ENCODE measurements at regions not wholly inside any gene's neighbourhood (a gene's known extent, or its start where the extent isn't known, plus 50 kb on each side); places are given as distances from the start of the nearest gene placed in this dataset.

- no peak overlapping the region for H3K27ac ChIP-seq (ENCODE audit: low read length)
- H4K20me1 ChIP-seq (ENCODE audit: insufficient read depth, low read length), result no peaks in the 10 kb centered on the region
- H3K4me1 ChIP-seq (ENCODE audit: low read length), result no peaks in the 10 kb centered on the region
- no peaks in the 10 kb centered on the region for H3K27me3 ChIP-seq (ENCODE audit: low read depth, low read length)
- no peak overlapping the region for H2AFZ ChIP-seq (ENCODE audit: low read depth, low read length)
- H3K36me3 ChIP-seq (replicated peaks; ENCODE audit: low read depth, low read length), result no peaks in the 10 kb centered on the region
- no peak overlapping the region for H3K9ac ChIP-seq (ENCODE audit: low read length)
- TF ChIP-seq EZH2phosphoT487 (IDR thresholded peaks at IDR 0.05; ENCODE audit: low read depth), result no peak
- TF ChIP-seq CTCF (IDR thresholded peaks at IDR 0.05; ENCODE audit: low read depth, low read length), result no peak
- no peaks in the 10 kb centered on the region for H3K79me2 ChIP-seq (ENCODE audit: low read length)
- no peak overlapping the region for H3K4me2 ChIP-seq (ENCODE audit: low read length)
- no peaks in the 10 kb centered on the region for H3K9me3 ChIP-seq (ENCODE audit: insufficient read depth, low read length)
- H3K4me3 ChIP-seq (ENCODE audit: low read length), result no peak overlapping the region
These were observed 434.2 kb upstream of the MYT1L start for GRCh38 chr2:2765176-2765800.

DNA sequence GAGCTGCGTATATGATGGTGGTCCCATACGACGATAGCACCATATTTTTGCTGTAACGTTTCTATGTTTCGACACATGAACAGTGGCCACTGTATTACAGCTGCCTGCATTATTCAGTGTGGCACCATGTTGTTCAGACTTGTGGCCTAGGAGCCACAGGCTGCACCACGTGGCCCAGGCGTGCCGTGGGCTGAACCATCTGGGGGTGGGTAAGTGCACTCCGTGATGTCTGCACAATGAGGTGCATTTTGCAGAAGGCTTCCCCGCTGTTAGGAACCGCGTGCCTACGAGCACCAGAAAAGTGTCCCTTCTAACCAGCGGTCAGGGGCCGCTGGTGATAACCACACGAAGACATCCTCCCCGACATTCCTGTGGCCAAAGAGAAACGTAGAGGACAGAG, 433.7 kb upstream of the MYT1L start:
- Histone ChIP-seq H2AFZ (ENCODE audit: low read depth, low read length) (no peak overlapping the region), H3K79me2 (ENCODE audit: low read length) (no peaks in the 10 kb centered on the region), H3K9me3 (ENCODE audit: insufficient read depth, low read length) (no peaks in the 10 kb centered on the region), H3K4me3 (ENCODE audit: low read length) (no peak overlapping the region), H3K27ac (ENCODE audit: low read length) (no peak overlapping the region), H3K4me2 (ENCODE audit: low read length) (no peak overlapping the region), H3K9ac (ENCODE audit: low read length) (no peak overlapping the region), H3K27me3 (ENCODE audit: low read depth, low read length) (no peaks in the 10 kb centered on the region), H4K20me1 (ENCODE audit: insufficient read depth, low read length) (no peaks in the 10 kb centered on the region), H3K4me1 (ENCODE audit: low read length) (no peaks in the 10 kb centered on the region), H3K36me3 (replicated peaks; ENCODE audit: low read depth, low read length) (no peaks in the 10 kb centered on the region)
- no peak for TF ChIP-seq CTCF (IDR thresholded peaks at IDR 0.05; ENCODE audit: low read depth, low read length)
- TF ChIP-seq EZH2phosphoT487 (IDR thresholded peaks at IDR 0.05; ENCODE audit: low read depth), result no peak

- no peaks in the 10 kb centered on the region for H3K4me1 ChIP-seq (ENCODE audit: low read length)
- no peaks in the 10 kb centered on the region for H3K27me3 ChIP-seq (ENCODE audit: low read depth, low read length)
- H4K20me1 ChIP-seq (ENCODE audit: insufficient read depth, low read length), result no peaks in the 10 kb centered on the region
- H2AFZ ChIP-seq (ENCODE audit: low read depth, low read length), result no peak overlapping the region
- no peak overlapping the region for H3K27ac ChIP-seq (ENCODE audit: low read length)
- H3K9ac ChIP-seq (ENCODE audit: low read length), result no peak overlapping the region
- H3K79me2 ChIP-seq (ENCODE audit: low read length), result no peaks in the 10 kb centered on the region
- no peaks in the 10 kb centered on the region for H3K36me3 ChIP-seq (replicated peaks; ENCODE audit: low read depth, low read length)
- TF ChIP-seq CTCF (IDR thresholded peaks at IDR 0.05; ENCODE audit: low read depth, low read length) (no peak), EZH2phosphoT487 (IDR thresholded peaks at IDR 0.05; ENCODE audit: low read depth) (no peak)
- H3K4me2 ChIP-seq (ENCODE audit: low read length), result no peak overlapping the region
- no peak overlapping the region for H3K4me3 ChIP-seq (ENCODE audit: low read length)
- H3K9me3 ChIP-seq (ENCODE audit: insufficient read depth, low read length), result no peaks in the 10 kb centered on the region
These were observed 432.9 kb upstream of the MYT1L start for GRCh38 chr2:2764001-2764355.

- TF ChIP-seq EZH2phosphoT487 (IDR thresholded peaks at IDR 0.05; ENCODE audit: low read depth) (no peak), CTCF (IDR thresholded peaks at IDR 0.05; ENCODE audit: low read depth, low read length) (no peak)
- no peak overlapping the region for H3K4me3 ChIP-seq (ENCODE audit: low read length)
These were observed 432.4 kb upstream of the MYT1L start for GRCh38 chr2:2763351-2764000.

More at GRCh38 chr2:2763351-2764000, 432.4 kb upstream of the MYT1L start:
- H3K4me1 ChIP-seq (ENCODE audit: low read length), result no peaks in the 10 kb centered on the region
- H3K9me3 ChIP-seq (ENCODE audit: insufficient read depth, low read length), result no peaks in the 10 kb centered on the region
- no peaks in the 10 kb centered on the region for H3K27me3 ChIP-seq (ENCODE audit: low read depth, low read length)
- no peaks in the 10 kb centered on the region for H4K20me1 ChIP-seq (ENCODE audit: insufficient read depth, low read length)
- no peak overlapping the region for H3K27ac ChIP-seq (ENCODE audit: low read length)
- H2AFZ ChIP-seq (ENCODE audit: low read depth, low read length), result no peak overlapping the region
- no peak overlapping the region for H3K9ac ChIP-seq (ENCODE audit: low read length)
- H3K79me2 ChIP-seq (ENCODE audit: low read length), result no peaks in the 10 kb centered on the region
- H3K36me3 ChIP-seq (replicated peaks; ENCODE audit: low read depth, low read length), result no peaks in the 10 kb centered on the region
- H3K4me2 ChIP-seq (ENCODE audit: low read length), result no peak overlapping the region
